HuH-7.5 (cell line): ENCODE measurements at regions not wholly inside any gene's neighbourhood (a gene's known extent, or its start where the extent isn't known, plus 50 kb on each side); places are given as distances from the start of the nearest gene placed in this dataset.
"Not testable (repeated sequence)": the region's sequence is repeated elsewhere in the genome, so short reads cannot be mapped to it uniquely, and the experiment has no call there.

ENCODE experiments used
- DNase-seq: peaks from one replicate; pipeline ENCODE4 v3.0.0; 2011; ENCODE audit warnings: low spot score

- DNase-seq = no peak
These were observed 70.6 kb upstream of the ANKH start for GRCh38 chr5:14942212-14942611.

GRCh38 chr5:14937254-14937653, 65.7 kb upstream of the ANKH start:
- no peak for DNase-seq

- DNase-seq = no peak
These were observed 65.0 kb upstream of the ANKH start for GRCh38 chr5:14936588-14936987.

- DNase-seq = no peak
These were observed 63.8 kb upstream of the ANKH start for GRCh38 chr5:14935341-14935740.

- DNase-seq = no peak
These were observed 61.4 kb upstream of the ANKH start for GRCh38 chr5:14932902-14933469.

GRCh38 chr5:14930486-14930885, 58.9 kb upstream of the ANKH start:
- DNase-seq = no peak

- no peak for DNase-seq
These were observed 57.9 kb upstream of the ANKH start for GRCh38 chr5:14929293-14930065.

- no peak for DNase-seq
These were observed 57.1 kb upstream of the ANKH start for GRCh38 chr5:14928661-14929060.

GRCh38 chr5:14925326-14925725, 53.7 kb upstream of the ANKH start:
- no peak for DNase-seq

GRCh38 chr5:14922952-14923351, 51.4 kb upstream of the ANKH start:
- DNase-seq = not testable (repeated sequence)

GRCh38 chr5:14922456-14922855, 50.9 kb upstream of the ANKH start:
- DNase-seq = no peak
